GM12891 (cell line): ENCODE measurements at regions not wholly inside any gene's neighbourhood (a gene's known extent, or its start where the extent isn't known, plus 50 kb on each side); places are given as distances from the start of the nearest gene placed in this dataset.

ENCODE experiments used
- PAX5 ChIP-seq: IDR thresholded peaks from 2 replicates; pipeline ENCODE4 v1.6.1; 2011; ENCODE audit warnings: low read length, moderate library complexity, mild to moderate bottlenecking; ENCODE audit not compliant: insufficient read depth, severe bottlenecking
- POLR2A ChIP-seq: IDR thresholded peaks from 2 replicates; pipeline ENCODE4 v1.6.1; 2011; ENCODE audit warnings: low read depth, low read length, control low read depth
- POLR2AphosphoS5 ChIP-seq: IDR thresholded peaks from 2 replicates; pipeline ENCODE4 v1.6.1; 2011; ENCODE audit warnings: low read depth, low read length, control low read depth
- POU2F2 ChIP-seq: IDR thresholded peaks from 2 replicates; pipeline ENCODE4 v1.6.1; 2011; ENCODE audit warnings: low read depth, mild to moderate bottlenecking, control low read depth, low read length, moderate library complexity
- SPI1 ChIP-seq: IDR thresholded peaks from 2 replicates; pipeline ENCODE4 v1.6.1; 2011; ENCODE audit warnings: low read depth, low read length, control low read depth
- TAF1 ChIP-seq: IDR thresholded peaks from 2 replicates; pipeline ENCODE4 v1.6.1; 2011; ENCODE audit warnings: low read depth, low read length, control low read depth

GRCh38 chr11:119540370-119541125 lies 117.6 kb upstream of the THY1 start:
- TF ChIP-seq TAF1 (no peak), POLR2A (no peak), POLR2AphosphoS5 (no peak), SPI1 (no peak), PAX5 (no peak), POU2F2 (no peak)
